OCI-LY3 (cell line): ENCODE measurements at regions not wholly inside any gene's neighbourhood (a gene's known extent, or its start where the extent isn't known, plus 50 kb on each side); places are given as distances from the start of the nearest gene placed in this dataset.

Experiments
- CTCF ChIP-seq: fragments of 200-600, 300-600 bp; sonication (generic); IDR thresholded peaks from 2 replicates; pipeline ENCODE4 v1.5.1; 2014; ENCODE audit warnings: antibody characterized with exemption, low read length, low read depth
- EZH2phosphoT487 ChIP-seq: fragments of 200-600 bp; shearing (Covaris generic); IDR thresholded peaks from 2 replicates; pipeline ENCODE4 v1.6.1; 2018; ENCODE audit warnings: antibody characterized with exemption, mixed run types, low read depth

DNA sequence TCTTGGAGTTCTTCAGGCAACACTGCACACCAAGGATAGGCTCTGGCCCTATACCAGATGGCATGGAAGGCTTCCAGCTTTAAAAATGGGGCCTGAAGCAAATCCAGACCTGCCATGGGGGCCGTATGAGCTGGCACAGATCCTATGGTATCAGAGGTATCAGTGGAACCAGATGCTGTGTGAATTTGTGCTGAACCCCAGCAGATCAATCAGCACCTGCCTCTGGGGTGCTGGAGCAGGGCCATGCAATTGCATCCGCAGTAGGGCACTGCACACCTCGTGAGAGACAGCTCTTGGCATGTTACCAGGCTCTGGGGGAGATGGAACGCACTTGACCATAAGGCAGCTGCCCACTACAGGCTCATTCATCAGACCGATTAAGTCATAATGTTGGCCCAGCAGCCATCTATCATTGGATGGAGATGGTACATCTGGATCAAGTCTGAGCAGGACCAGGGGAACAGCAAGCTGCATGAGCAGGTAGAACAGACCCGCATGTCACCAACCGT, 221.5 kb downstream of the MYLK4 start:
- TF ChIP-seq CTCF, result no peak
- TF ChIP-seq EZH2phosphoT487, result no peak
